ENCODE measurements at regions not wholly inside any gene's neighbourhood (a gene's known extent, or its start where the extent isn't known, plus 50 kb on each side); places are given as distances from the start of the nearest gene placed in this dataset.
"Not testable (repeated sequence)": the region's sequence is repeated elsewhere in the genome, so short reads cannot be mapped to it uniquely, and the experiment has no call there.

GRCh38 chr1:58969176-58969575, 185.3 kb upstream of the JUN start:
- H3K36me3 ChIP-seq (ENCODE audit: control insufficient read depth in 2 of 4, insufficient read depth in 4 of 4, low read length in 3 of 4); H3K9me3 ChIP-seq (ENCODE audit: insufficient read depth in 2 of 2, low read depth in 1 of 2, low read length in 1 of 2); H2BK15ac ChIP-seq (ENCODE audit: low read length); H3K9ac ChIP-seq (replicated peaks in 1 of 4; ENCODE audit: extremely low read depth in 1 of 4, low read depth in 3 of 4, low read length in 3 of 4); H3K56ac ChIP-seq (replicated peaks; ENCODE audit: insufficient read length, low read depth, low read length); H3K14ac ChIP-seq (ENCODE audit: insufficient read length); H3K4ac ChIP-seq (replicated peaks; ENCODE audit: insufficient read length, low read depth, low read length); H2AK5ac ChIP-seq (ENCODE audit: low read depth, low read length); H3K23ac ChIP-seq (ENCODE audit: insufficient read length); H3K4me1 ChIP-seq (replicated peaks in 1 of 4; ENCODE audit: control insufficient read depth in 3 of 4, insufficient read depth in 4 of 4, low read length in 3 of 4); H3K18ac ChIP-seq (ENCODE audit: extremely low read depth, low read length); H2BK120ac ChIP-seq (replicated peaks; ENCODE audit: low read depth, low read length); H3K79me2 ChIP-seq (ENCODE audit: control insufficient read depth in 1 of 2, insufficient read depth in 2 of 2, low read length in 2 of 2); H2BK12ac ChIP-seq (ENCODE audit: low read depth, low read length); H4K91ac ChIP-seq (replicated peaks; ENCODE audit: insufficient read length, low read length); H3K23me2 ChIP-seq (ENCODE audit: low read depth, low read length); H3K4me2 ChIP-seq (ENCODE audit: insufficient read depth in 1 of 2, low read depth in 2 of 2, low read length in 2 of 2); H4K8ac ChIP-seq (ENCODE audit: extremely low read depth, insufficient read depth, low read length); H4K5ac ChIP-seq (ENCODE audit: insufficient read length, low read depth, low read length); POLR2A ChIA-PET (ENCODE audit: partially characterized antibody); FAIRE-seq; H3K27ac ChIP-seq (ENCODE audit: low read depth, low read length); H2BK5ac ChIP-seq (ENCODE audit: low read depth, low read length); DNase-seq (ENCODE audit: low read depth in 1 of 2, low spot score in 2 of 2); H3K79me1 ChIP-seq (ENCODE audit: low read depth, low read length); H3K4me3 ChIP-seq (ENCODE audit: extremely low read depth in 1 of 4, insufficient read depth in 2 of 4, low read depth in 3 of 4, low read length in 4 of 4); H2AFZ ChIP-seq (ENCODE audit: low read length); H2BK20ac ChIP-seq (ENCODE audit: low read length); H4K20me1 ChIP-seq (replicated peaks in 1 of 2; ENCODE audit: control insufficient read depth in 1 of 2, insufficient read depth in 2 of 2, low read length in 2 of 2); H3K27me3 ChIP-seq (replicated peaks in 1 of 4; ENCODE audit: control insufficient read depth in 3 of 4, extremely low read depth in 1 of 4, insufficient read depth in 3 of 4, low read length in 3 of 4): not testable (repeated sequence)
- CTCF ChIA-PET (ENCODE audit: partially characterized antibody): interaction anchor here (1.0 kb wide), 1 partner anchor 18 kb away, joined by 4 read pairs; no protein-coding TSS in a partner anchor

All from H1 (cell line).